Osteocyte (in vitro differentiated cells): ENCODE measurements at regions not wholly inside any gene's neighbourhood (a gene's known extent, or its start where the extent isn't known, plus 50 kb on each side); places are given as distances from the start of the nearest gene placed in this dataset.
"Not testable (repeated sequence)": the region's sequence is repeated elsewhere in the genome, so short reads cannot be mapped to it uniquely, and the experiment has no call there.

Experiments used
- DNase-seq: peaks from one replicate; pipeline ENCODE4 v3.0.0; 2021; ENCODE audit warnings: mixed read lengths; ENCODE audit not compliant: unreplicated experiment; ENCODE audit errors: extremely low spot score
- H3K27ac Mint-ChIP-seq: one replicate; pipeline ENCODE4 v1.8.0; 2021; ENCODE audit warnings: mild to moderate bottlenecking, mixed read lengths; ENCODE audit not compliant: unreplicated experiment
- H3K27me3 Mint-ChIP-seq: one replicate; pipeline ENCODE4 v1.8.0; 2021; ENCODE audit warnings: mixed read lengths; ENCODE audit not compliant: unreplicated experiment
- H3K36me3 Mint-ChIP-seq: one replicate; pipeline ENCODE4 v1.8.0; 2021; ENCODE audit warnings: mixed read lengths; ENCODE audit not compliant: unreplicated experiment
- H3K4me1 Mint-ChIP-seq: one replicate; pipeline ENCODE4 v1.8.0; 2021; ENCODE audit warnings: mixed read lengths; ENCODE audit not compliant: unreplicated experiment
- H3K4me3 Mint-ChIP-seq: one replicate; pipeline ENCODE4 v1.8.0; 2021; ENCODE audit warnings: mild to moderate bottlenecking, moderate library complexity, mixed read lengths; ENCODE audit not compliant: unreplicated experiment
- H3K9me3 Mint-ChIP-seq: one replicate; pipeline ENCODE4 v1.8.0; 2021; ENCODE audit warnings: mixed read lengths; ENCODE audit not compliant: unreplicated experiment
- CTCF ChIP-seq: fragments of 200-600 bp; sonication (generic); IDR thresholded peaks from 2 replicates; pipeline ENCODE4 v1.5.0; 2021; ENCODE audit warnings: antibody characterized with exemption, mild to moderate bottlenecking, moderate library complexity

GRCh38 chr16:5751216-5751615 is 653.6 kb upstream of the EEF2KMT start:
- H3K4me3 Mint-ChIP-seq, result no peak overlapping the region
- H3K36me3 Mint-ChIP-seq, result no peaks in the 10 kb centered on the region
- H3K9me3 Mint-ChIP-seq, result peaks cover 32% of the 10 kb centered on the region
- no peaks in the 10 kb centered on the region for H3K4me1 Mint-ChIP-seq
- H3K27ac Mint-ChIP-seq, result no peak overlapping the region
- TF ChIP-seq CTCF, result no peak
- no peak for DNase-seq
- H3K27me3 Mint-ChIP-seq, result no peaks in the 10 kb centered on the region

DNA sequence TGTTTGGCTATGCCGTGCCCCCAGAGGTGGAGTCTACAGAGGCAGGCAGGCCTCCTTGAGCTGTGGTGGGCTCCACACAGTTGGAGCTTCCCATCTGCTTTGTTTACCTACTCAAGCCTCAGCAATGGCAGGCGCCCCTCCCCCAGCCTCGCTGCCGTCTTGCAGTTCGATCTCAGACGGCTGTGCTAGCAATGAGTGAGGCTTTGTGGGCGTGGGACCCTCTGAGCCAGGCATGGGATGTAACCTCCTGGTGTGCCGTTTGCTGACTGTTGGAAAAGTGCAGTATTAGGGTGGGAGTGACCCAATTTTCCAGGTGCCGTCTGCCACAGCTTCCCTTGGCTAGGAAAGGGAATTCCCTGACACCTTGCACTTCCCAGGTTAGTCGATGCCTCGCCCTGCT is 652.8 kb upstream of the EEF2KMT start:
- not testable (repeated sequence) for H3K27me3 Mint-ChIP-seq, H3K36me3 Mint-ChIP-seq, H3K27ac Mint-ChIP-seq, DNase-seq, H3K4me1 Mint-ChIP-seq, H3K4me3 Mint-ChIP-seq
- H3K9me3 Mint-ChIP-seq, result peaks cover 28% of the 10 kb centered on the region

- Mint-ChIP-seq H3K9me3 (peaks cover 45% of the 10 kb centered on the region), H3K27ac (no peak overlapping the region), H3K4me1 (no peaks in the 10 kb centered on the region), H3K4me3 (no peak overlapping the region), H3K36me3 (no peaks in the 10 kb centered on the region), H3K27me3 (no peaks in the 10 kb centered on the region)
- TF ChIP-seq CTCF, result no peak
- DNase-seq, result no peak
Observed at GRCh38 chr16:5738586-5738985, 641.0 kb upstream of the EEF2KMT start.

GRCh38 chr16:5736209-5736930 is 638.8 kb upstream of the EEF2KMT start:
- TF ChIP-seq CTCF, result no peak
- no peaks in the 10 kb centered on the region for H3K4me1 Mint-ChIP-seq
- H3K9me3 Mint-ChIP-seq, result peaks cover 34% of the 10 kb centered on the region
- no peak overlapping the region for H3K4me3 Mint-ChIP-seq
- H3K36me3 Mint-ChIP-seq, result no peaks in the 10 kb centered on the region
- H3K27me3 Mint-ChIP-seq, result no peaks in the 10 kb centered on the region
- H3K27ac Mint-ChIP-seq, result no peak overlapping the region
- DNase-seq, result no peak

DNA sequence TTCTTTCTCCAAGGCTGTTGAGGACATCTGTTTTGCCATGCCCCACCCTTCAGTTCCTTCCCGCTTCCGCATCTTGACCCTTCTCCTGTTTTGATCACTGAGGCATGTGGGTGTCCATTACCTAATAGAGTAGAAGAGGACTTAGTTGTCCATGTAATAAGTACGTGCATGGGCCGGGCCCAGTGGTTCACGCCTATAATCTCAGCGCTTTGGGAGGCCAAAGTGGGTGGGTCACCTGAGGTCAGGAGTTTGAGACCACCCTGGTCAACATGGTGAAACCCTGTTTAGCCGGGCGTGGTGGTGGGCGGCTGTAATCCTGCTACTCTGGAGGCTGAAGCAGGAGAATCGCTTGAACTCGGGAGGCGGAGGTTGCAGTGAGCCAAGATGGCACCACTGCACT is 637.8 kb upstream of the EEF2KMT start:
- no peaks in the 10 kb centered on the region for H3K4me1 Mint-ChIP-seq
- H3K4me3 Mint-ChIP-seq, result no peak overlapping the region
- no peaks in the 10 kb centered on the region for H3K36me3 Mint-ChIP-seq
- no peaks in the 10 kb centered on the region for H3K27me3 Mint-ChIP-seq
- H3K9me3 Mint-ChIP-seq, result peaks cover 27% of the 10 kb centered on the region
- DNase-seq, result no peak
- H3K27ac Mint-ChIP-seq, result no peak overlapping the region
- TF ChIP-seq CTCF, result no peak

DNA sequence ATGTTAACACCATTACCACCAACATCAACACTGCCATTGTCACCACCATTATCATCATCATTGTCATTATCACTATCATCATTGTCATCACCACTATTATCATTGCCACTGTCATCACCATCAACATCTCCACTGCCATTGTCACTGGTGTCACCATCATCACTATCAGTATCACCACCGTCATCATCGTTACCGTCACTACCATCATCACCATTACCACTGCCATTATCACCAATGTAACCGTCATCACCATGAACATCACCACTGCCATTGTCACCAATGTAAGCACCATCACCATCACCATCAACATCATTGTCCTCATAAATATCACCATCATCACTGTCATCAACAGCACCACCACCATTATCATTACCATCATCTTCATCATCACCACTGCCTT is 633.2 kb upstream of the EEF2KMT start:
- Mint-ChIP-seq H3K27me3 (no peaks in the 10 kb centered on the region), H3K9me3 (peaks cover 32% of the 10 kb centered on the region), H3K4me3 (no peak overlapping the region), H3K27ac (no peak overlapping the region), H3K36me3 (no peaks in the 10 kb centered on the region), H3K4me1 (no peaks in the 10 kb centered on the region)
- TF ChIP-seq CTCF, result no peak
- no peak for DNase-seq
